ENCODE measurements at regions not wholly inside any gene's neighbourhood (a gene's known extent, or its start where the extent isn't known, plus 50 kb on each side); places are given as distances from the start of the nearest gene placed in this dataset.
"Not testable (repeated sequence)": the region's sequence is repeated elsewhere in the genome, so short reads cannot be mapped to it uniquely, and the experiment has no call there.

DNA sequence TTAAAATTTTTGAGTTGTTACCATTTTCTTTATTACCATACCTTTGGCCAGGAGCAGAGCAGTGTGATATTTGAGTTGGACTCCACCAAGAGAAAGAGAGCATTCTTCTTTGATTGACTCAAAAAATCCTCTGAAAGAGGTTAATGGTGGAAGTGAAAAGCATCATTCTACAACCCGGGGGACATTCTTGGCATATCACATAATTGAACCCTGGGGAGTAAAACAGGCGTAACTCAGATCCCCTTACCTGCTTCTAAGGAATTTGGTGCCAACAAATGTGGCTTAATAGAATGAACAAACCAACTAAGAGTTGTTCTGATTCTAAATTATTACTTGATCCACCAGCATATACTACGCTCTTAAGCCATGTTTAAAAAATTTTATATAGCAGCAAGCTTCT, 351.1 kb upstream of the DEPDC1 start:
- DNase-seq (ENCODE audit: low spot score), result no peak

DNA sequence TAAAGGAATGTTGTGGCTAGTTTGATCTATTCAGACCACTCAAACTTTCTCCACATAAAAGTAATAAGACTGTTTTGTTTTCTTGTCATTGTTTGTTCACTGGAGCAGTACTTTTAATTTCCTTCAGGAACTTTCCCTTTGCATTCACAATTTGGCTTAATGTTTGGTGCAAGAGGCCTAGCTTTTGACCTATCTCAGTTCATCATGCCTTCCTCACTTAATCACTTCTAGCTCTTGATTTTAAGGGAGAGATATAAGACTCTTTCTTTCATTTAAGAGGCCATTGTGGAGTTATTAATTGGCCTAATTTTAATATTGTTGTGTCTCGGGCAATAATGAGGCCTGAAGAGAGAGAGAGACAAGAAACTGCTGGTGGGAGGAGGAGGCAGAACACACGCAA, 371.7 kb upstream of the DEPDC1 start:
- DNase-seq (ENCODE audit: low spot score), result no peak

DNA sequence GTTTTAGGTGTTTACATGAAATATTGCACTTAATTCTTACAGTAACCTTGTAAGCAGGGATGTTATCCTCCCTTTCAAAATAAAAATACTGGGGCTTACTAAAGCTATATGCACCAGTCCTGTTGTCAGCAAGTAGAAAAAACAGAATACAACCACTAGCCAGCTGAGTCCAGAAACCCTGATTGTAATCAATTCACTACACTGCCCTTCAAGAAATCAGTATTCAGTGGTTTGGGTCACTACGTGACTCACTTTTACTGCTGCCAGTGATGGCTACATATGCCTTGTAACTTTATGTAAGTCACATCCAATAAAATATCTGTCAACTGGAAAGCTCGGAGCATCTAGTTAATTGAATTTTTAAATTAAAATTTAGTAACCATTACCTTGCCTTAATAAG, 376.3 kb upstream of the DEPDC1 start:
- no peak for DNase-seq (ENCODE audit: low spot score)

DNA sequence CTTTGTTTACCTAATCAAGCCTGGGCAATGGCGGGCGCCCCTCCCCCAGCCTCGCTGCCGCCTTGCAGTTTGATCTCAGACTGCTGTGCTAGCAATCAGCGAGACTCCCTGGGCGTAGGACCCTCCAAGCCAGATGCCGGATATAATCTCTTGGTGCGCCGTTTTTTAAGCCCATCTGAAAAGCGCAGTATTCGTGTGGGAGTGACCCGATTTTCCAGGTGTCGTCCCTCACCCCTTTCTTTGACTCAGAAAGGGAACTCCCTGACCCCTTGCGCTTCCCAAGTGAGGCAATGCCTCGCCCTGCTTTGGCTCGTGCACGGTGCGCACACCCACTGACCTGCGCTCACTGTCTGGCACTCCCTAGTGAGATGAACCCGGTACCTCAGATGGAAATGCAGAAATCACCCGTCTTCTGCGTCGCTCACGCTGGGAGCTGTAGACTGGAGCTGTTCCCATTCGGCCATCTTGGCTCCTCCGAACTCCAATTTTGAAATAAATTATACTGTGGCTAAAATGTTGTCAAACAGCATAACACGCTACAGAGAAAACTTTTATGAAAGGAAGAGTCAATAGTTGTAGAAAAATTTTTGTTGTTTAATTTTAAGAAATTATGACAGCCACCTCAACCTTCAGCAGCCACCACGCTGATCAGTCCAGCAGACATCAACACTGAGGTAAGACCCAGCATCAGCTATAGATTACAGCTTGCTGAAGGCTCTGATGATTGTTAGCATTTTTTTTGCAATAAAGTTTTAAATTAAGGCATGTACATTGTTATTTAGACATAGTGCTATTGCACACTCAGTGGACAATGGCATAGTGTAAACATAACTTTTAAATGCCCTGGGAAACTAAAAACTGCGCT, 384.7 kb upstream of the DEPDC1 start:
- not testable (repeated sequence) for DNase-seq (ENCODE audit: low spot score)

DNA sequence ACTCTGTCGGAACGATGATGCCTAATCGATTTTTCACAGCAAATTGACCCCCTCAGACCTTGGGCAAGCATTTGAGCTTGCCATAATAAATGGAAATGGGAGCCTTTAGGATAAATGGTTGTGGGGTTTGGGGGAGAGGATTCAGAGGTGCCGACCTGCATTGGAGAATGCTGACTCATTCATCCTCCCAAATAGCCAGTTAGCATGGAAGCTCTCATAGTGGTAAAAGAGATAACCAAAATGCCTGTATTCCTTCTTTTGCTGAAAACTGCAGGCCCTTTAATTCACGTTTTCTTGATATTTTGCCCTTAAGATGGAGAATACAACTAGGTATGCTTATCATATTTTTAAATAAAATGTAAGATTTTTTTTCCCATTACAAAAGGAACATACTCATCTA, 392.6 kb upstream of the DEPDC1 start:
- DNase-seq (ENCODE audit: low spot score), result no peak

DNA sequence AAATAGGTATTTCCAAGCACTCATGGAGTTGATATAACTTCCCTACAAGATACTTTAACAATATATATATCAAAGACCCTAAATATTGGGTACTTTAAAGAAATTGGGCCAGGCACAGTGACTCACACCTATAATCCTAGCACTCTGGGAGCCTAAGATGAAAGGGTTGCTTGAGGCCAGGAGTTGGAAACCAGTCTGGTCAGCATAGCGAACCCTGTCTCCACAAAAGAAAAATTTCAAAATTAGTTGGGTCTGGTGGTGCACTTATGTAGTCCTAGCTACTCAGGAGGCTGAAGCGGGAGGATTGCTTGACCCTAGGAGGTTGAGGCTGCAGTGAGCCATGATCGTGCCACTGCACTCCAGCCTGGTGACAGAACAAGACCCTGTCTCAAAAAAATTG, 393.9 kb upstream of the DEPDC1 start:
- no peak for DNase-seq (ENCODE audit: low spot score)

DNA sequence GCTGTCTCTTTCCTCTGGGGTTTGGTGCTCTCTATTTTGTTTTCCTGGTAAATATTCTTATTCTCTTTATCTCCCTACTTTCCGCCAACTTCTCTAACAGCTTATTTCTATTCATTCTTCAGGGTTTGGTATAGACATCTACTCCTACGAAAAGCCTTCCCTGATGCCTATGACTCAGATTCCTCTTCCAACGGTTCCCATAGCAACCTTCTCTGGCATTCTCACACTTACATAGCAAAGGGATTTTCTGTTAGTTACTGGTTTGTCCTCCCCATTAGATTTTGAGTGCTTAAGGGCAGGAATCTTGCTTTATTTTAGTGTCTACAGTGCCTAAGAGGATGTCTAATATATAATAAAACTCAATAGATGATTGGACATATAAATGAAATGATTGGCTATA, 407.6 kb upstream of the DEPDC1 start:
- DNase-seq (ENCODE audit: low spot score), result no peak

DNA sequence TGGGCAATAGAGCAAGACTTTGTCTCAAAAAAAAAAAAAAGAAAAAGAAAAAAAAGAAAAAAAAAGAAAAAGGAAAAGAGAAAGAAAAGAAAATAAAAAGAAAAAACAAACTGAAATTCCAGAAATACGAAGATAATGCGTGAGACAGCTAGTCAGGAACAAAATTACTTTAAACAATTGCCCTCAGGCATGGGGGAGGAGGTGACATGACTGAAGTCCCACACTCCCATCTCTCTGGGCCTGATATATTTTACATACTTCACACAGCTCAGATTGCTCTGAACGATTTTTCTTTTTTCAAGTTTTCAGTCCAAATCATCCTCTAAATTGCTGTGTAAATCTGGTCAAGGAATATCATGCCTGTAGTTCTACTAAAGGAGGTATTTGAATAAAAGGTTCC, 409.5 kb upstream of the DEPDC1 start:
- no peak for DNase-seq (ENCODE audit: low spot score)

DNA sequence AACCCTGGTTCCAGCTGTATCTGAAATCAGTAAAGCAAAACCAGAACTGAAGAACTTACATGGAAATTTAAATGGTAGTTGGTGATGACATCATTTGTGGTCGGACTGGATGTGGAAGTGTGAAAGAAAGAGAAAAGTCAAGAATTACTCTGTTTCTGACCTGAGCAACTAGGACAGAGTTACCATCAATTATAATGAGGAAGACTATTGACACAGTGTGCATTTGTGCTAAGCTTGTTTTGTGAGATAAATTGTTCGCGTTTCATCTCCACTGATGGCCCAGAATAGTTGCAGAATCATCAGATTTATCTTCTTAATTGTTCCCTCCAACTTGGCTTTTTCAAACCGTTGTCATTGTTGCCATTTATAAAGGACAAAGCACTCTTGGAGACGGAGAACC, 410.6 kb upstream of the DEPDC1 start:
- DNase-seq (ENCODE audit: low spot score), result no peak

DNA sequence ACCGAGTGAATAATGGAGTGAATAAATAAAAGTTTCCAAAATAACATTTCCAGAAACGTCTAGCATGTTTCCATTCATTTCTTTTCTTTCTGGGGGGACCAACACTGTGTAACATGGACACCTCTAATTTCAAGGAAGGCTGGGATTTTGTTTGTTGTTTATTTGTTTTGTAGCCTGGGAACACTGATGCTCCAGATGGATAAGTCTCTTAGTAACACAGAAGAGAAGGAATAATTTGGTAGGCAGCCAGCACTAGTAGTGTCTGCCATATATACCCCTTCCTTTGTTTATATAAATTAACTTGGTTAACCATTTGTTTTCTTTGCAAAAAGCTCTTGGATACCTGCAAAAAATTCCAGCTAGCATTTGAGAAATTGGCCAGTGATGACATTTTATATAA, 411.4 kb upstream of the DEPDC1 start:
- no peak for DNase-seq (ENCODE audit: low spot score)

DNA sequence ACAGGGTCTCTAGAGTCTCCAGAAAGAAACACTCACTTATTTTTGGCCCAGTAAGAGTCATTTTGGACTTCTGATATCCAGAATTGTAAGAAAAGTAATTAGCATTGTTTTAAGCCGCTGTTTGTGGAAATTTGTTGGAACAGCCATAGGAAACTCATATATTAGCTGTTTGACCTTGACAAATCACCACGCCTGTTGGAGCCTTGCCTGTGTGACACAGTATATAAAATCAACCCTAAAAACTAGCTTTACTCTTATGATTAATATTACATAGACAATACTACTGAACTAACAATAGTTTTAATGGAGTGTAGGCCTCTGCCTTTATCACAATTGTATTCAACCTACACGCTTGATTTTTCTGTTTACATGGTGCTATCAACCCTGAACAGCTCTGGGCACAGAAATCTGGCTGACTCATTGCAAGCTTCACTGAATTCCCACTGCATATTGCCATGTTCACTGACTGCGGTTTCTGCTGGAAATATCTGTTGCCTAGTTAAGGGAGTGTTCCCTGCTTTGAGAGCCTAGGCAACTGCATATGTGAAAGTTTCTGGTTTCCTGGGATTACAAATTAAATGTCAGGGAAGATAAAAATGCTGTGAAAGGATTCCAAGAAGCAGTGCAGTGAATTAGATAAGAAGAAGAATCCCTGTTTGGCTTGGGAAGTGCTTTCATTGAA, 419.5 kb upstream of the DEPDC1 start:
- no peak for DNase-seq (ENCODE audit: low spot score)

DNA sequence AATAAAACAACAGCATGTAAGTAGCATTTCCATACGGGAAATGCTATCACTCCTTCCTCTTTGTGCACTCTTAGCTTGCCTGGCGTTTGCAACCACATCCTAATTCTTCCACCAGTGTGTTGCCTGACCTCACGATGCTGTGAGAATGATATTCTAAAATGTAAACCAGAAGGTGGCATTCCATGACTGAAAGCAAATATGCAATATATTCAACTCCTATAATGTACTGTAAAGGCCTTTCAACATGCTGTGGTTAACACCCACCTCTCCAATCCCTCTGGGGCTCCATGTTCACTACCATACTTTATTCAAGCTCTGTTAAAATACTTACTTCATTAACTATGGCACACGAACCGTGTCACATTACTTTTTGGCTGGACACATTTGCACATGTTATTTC, 420.6 kb upstream of the DEPDC1 start:
- DNase-seq (ENCODE audit: low spot score), result no peak

DNA sequence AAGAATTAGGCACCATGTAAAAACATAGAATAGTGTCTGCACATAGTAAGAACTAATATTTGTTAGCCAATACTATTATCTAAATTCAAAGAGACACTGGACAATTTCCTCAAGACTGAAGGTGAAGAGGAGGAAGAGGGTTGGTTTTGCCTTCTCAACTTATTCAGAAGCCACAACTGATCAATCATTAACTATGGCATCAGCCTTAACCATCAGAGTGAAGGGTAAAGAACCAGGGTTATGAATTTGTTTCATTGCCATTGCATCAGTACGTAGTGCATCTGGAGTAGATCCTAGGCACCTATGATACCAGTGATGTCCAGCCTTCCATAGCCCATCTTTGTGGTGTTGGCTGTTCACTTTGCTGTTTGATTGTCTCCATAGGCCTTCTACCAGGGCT, 421.7 kb upstream of the DEPDC1 start:
- DNase-seq (ENCODE audit: low spot score), result no peak

DNA sequence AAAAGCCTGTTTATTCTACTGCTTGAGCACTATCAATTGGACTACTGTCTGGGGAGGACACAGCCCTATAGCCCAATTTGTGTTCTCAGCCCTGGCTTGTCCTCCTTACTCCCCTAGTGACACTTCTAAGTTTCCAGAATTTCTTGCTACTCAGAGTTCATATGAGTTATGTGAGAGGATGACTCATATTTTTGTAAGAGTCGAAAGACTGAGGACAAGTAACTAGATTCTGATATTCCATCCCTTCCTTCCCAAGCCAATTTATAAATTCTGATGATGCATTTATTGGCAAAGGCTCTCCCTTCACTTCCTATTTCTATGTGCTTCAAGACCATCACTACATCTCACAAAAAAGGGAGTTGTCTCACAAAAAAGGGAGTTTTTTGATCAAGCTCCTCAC, 422.2 kb upstream of the DEPDC1 start:
- DNase-seq (ENCODE audit: low spot score), result no peak

DNA sequence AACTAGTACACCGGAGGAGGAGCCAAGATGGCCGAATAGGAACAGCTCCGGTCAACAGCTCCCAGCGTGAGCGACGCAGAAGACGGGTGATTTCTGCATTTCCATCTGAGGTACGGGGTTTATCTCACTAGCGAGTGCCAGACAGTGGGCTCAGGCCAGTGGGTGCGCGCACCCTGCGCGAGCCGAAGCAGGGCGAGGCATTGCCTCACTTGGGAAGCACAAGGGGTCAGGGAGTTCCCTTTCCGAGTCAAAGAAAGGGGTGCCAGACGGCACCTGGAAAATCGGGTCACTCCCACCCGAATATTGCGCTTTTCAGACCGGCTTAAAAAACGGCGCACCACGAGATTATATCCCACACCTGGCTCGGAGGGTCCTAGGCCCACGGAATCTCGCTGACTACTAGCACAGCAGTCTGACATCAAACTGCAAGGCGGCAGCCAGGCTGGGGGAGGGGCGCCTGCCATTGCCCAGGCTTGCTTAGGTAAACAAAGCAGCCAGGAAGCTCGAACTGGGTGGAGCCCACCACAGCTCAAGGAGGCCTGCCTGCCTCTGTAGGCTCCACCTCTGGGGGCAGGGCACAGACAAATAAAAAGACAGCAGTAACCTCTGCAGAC, 426.7 kb upstream of the DEPDC1 start:
- not testable (repeated sequence) for DNase-seq (ENCODE audit: low spot score)

DNA sequence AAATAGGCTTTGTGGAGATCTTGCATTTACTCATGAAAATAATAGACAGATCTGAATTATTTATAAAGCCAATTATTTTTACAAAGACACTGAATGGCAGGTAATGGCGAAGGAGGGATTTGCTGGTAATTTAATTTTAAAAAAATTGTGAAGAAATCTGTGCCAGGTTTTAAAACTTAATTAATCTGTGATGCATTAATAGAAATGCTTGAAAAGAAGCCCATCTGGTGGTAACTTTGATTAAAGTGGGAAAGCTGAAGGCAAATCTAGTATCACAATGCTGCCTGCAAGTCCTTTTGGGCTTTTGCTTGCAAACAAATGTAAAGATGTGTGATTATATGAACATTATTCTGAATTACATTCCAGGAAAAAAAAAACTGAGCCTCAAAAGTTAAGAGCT, 433.2 kb upstream of the DEPDC1 start:
- no peak for DNase-seq (ENCODE audit: low spot score)

DNA sequence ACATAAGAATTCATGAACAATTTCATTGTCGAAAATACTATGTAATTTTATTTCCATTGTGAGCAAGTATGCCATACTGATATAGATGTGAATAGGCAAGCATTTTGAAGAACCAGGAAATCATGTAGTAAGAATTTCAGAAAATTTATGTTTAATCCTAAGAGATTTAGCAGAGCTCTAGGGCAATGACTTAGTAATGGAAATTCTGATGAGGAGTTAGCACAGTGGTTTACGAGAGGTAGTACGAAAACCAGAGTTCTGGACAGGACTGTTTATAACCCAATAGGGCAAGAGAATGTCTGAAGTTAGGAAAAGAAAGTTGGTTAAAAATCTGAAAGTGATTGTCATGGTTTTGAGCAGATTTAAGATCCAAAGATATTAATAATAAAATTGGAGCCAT, 439.6 kb upstream of the DEPDC1 start:
- no peak for DNase-seq (ENCODE audit: low spot score)

DNA sequence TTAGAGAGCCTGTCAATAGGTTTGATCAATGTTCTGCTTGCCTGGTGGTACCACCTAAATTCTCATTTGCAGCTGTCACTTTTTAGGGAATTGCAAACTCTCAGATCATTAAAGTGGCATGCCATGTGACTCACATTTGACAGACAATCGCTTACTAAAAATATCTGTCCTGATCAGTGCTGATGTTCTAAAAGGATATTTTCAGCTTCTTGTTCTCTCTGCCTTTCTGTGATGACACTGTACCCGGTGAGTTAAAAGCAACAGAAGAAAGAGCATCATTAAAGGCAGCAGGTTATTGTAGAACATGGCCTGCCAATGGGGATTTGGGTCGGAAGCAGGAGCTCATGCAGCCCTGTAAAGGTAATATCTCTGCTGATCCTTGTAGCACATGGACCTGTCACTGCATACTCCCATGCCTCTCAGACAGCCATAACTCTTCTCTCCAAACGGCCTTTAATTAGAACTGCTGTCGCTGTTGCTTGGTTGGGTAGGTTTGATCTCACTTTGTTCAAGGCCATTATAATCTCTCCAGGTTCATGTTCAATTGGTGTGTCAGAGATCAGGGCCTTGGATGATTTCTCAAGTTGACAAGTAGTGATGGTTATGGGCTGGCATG, 441.3 kb upstream of the DEPDC1 start:
- DNase-seq (ENCODE audit: low spot score), result no peak

DNA sequence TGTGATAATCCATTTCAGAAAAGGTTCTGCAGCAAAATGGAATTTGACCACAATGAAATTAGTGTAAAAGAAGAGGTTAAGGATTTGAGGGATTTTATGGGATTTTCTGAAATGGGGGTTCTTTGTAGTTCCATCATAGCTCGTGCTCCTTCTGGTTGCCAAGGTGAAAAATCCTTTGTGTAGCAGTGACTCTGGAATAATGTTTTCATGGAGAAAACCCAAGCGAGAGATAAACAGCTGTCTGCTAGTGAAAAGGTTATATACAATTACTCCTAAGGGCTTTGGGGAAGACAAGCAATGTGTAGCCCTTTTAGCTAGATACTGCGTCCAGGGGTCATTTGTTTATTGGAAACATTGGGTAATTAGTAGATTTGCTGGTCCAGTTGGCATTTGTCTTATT, 453.2 kb upstream of the DEPDC1 start:
- no peak for DNase-seq (ENCODE audit: low spot score)

DNA sequence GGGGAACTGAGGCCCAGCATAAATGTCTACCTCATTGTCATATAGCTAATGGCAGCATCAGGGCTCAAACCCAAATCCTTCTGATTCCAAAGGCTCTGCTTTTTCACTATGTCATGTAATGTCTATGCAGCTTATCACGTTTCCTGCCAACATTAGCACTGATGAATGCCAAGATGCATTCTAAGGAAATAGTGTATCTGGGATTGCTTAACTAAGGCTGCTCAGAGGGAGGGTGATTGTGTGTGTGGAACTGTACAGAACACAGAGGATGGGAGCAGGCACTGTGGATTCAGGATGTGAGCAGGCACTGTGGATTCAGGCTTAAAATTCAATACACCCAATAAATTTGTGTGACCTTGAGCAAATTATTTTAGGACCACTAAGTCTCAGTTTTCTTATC, 456.4 kb upstream of the DEPDC1 start:
- DNase-seq (ENCODE audit: low spot score), result no peak

DNA sequence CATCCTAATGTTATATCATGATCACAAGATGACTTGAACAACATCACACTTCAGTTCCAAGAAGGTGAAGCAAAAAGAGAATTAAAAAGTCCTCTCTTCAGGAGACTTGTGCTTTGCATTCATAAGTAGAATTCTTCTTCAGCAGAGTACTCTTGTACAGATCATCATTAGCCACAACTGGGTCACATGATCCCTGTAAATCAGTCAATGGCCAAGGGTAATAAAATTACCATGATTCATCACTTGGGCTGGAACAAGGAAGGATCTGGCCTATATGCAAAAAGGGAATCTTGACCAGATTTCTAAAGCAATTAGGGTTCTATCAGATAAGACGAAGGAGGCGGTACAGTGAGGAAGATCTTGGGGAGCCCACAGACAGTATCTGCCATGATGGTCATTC, 458.0 kb upstream of the DEPDC1 start:
- no peak for DNase-seq (ENCODE audit: low spot score)

DNA sequence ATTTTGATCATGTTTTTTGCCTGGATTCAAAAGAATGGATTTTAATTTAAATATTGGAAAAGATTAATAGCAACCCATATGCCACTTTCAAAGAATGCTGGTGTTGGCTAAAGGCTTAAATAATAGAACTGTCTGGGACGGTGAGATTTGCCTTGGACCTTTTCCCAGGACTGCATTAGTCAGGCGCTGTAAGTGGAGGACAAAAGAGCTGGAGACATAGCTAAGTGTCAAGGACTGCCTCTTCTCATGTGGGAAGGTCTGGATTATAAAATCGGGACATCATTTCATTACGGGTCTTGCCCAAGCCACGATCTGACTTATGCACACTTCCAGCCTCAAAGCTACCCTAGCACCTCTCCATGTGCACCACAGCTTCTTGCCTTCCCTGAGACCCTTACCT, 458.5 kb upstream of the DEPDC1 start:
- no peak for DNase-seq (ENCODE audit: low spot score)

DNA sequence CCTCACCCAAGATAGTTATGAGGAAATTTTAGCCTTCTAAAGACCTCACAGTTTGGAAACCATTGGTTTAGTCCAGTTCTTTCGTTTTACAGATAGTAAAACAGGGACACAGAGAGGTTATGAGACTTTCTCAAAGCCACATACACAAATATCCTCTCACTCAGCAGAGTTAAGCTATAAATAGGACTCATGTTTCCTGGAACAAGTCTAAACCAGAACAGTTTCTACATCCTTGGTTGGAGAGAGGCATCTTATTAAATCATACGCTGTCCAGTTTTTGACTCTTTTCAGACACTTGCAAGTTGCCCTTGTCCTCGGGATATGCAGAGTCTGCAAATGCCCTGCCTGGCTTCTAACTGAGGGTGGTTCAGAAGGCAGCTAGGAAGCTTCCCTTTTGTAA, 462.1 kb upstream of the DEPDC1 start:
- no peak for DNase-seq (ENCODE audit: low spot score)
